ENCODE measurements at regions not wholly inside any gene's neighbourhood (a gene's known extent, or its start where the extent isn't known, plus 50 kb on each side); places are given as distances from the start of the nearest gene placed in this dataset.

- TF ChIP-seq SNAI2 (CRISPR knock-in tag; IDR thresholded peaks at IDR 0.05): no peak
- TF ChIP-seq TCF4 (CRISPR knock-in tag; IDR thresholded peaks at IDR 0.05; ENCODE audit: borderline replicate concordance): no peak
- TF ChIP-seq CSRNP3 (CRISPR knock-in tag; IDR thresholded peaks at IDR 0.05): no peak
- no peak for TF ChIP-seq ESRRG (CRISPR knock-in tag; IDR thresholded peaks at IDR 0.05)
- no peak for TF ChIP-seq ARNTL (CRISPR knock-in tag; IDR thresholded peaks at IDR 0.05; ENCODE audit: borderline replicate concordance, low read depth)
- no peak for TF ChIP-seq BACH2 (CRISPR knock-in tag; IDR thresholded peaks at IDR 0.05; ENCODE audit: borderline replicate concordance)
- no peak for TF ChIP-seq ISL1 (CRISPR knock-in tag; IDR thresholded peaks at IDR 0.05)
- TF ChIP-seq CREB5 (CRISPR knock-in tag; IDR thresholded peaks at IDR 0.05; ENCODE audit: low read depth): no peak
- no peak for TF ChIP-seq ZFP3 (CRISPR knock-in tag; IDR thresholded peaks at IDR 0.05)
- TF ChIP-seq CSDC2 (CRISPR knock-in tag; IDR thresholded peaks at IDR 0.05): no peak
- no peak for TF ChIP-seq ZNF70 (CRISPR knock-in tag; IDR thresholded peaks at IDR 0.05)
- ATAC-seq: no peak
These were observed 114.7 kb downstream of the LURAP1L start for GRCh38 chr9:12889402-12890106.

- no peak for ATAC-seq
- TF ChIP-seq ZNF565 (CRISPR knock-in tag; conservative IDR thresholded peaks at IDR 0.05; ENCODE audit: low read depth) (no peak), ISL1 (CRISPR knock-in tag; IDR thresholded peaks at IDR 0.05) (no peak), TSHZ2 (CRISPR knock-in tag; IDR thresholded peaks at IDR 0.05) (no peak), CSDC2 (CRISPR knock-in tag; IDR thresholded peaks at IDR 0.05) (no peak), PATZ1 (CRISPR knock-in tag; IDR thresholded peaks at IDR 0.05; ENCODE audit: borderline replicate concordance) (no peak), ZFP30 (CRISPR knock-in tag; IDR thresholded peaks at IDR 0.05) (no peak), BACH2 (CRISPR knock-in tag; IDR thresholded peaks at IDR 0.05; ENCODE audit: borderline replicate concordance) (no peak), SNAI2 (CRISPR knock-in tag; IDR thresholded peaks at IDR 0.05) (no peak), ZFP3 (CRISPR knock-in tag; IDR thresholded peaks at IDR 0.05) (no peak), ZC3H10 (CRISPR knock-in tag; IDR thresholded peaks at IDR 0.05) (no peak), RARB (CRISPR knock-in tag; IDR thresholded peaks at IDR 0.05) (no peak), OSR1 (CRISPR knock-in tag; IDR thresholded peaks at IDR 0.05) (no peak), ZNF70 (CRISPR knock-in tag; IDR thresholded peaks at IDR 0.05) (no peak), CREB5 (CRISPR knock-in tag; IDR thresholded peaks at IDR 0.05; ENCODE audit: low read depth) (no peak), TCF4 (CRISPR knock-in tag; IDR thresholded peaks at IDR 0.05; ENCODE audit: borderline replicate concordance) (no peak), CSRNP3 (CRISPR knock-in tag; IDR thresholded peaks at IDR 0.05) (no peak), ZNF8 (CRISPR knock-in tag; IDR thresholded peaks at IDR 0.05) (no peak), POU6F1 (CRISPR knock-in tag; IDR thresholded peaks at IDR 0.05; ENCODE audit: borderline replicate concordance, low read depth) (no peak)
These were observed 116.8 kb downstream of the LURAP1L start for GRCh38 chr9:12891588-12891987.
